Activated CD8-positive, alpha-beta T cell treated with anti-CD3 and anti-CD28 coated beads for 36 hours (primary cell): ENCODE measurements at regions not wholly inside any gene's neighbourhood (a gene's known extent, or its start where the extent isn't known, plus 50 kb on each side); places are given as distances from the start of the nearest gene placed in this dataset.

Source experiments
- ATAC-seq: fragments of 200-7000 bp; cut with Tn5 transposase; one replicate; pipeline ENCODE4 v1.10.0; 2021; ENCODE audit warnings: mild to moderate bottlenecking, moderate library complexity
- CTCF ChIA-PET: fragments of 350-600 bp; sonication (Branson Sonifier 250); formaldehyde crosslinking; loops from one replicate; lab custom pipeline; 2021; ENCODE audit warnings: antibody characterized with exemption; lab: Charles Lee
- POLR2A ChIA-PET: fragments of 350-600 bp; sonication (Branson Sonifier 250); formaldehyde crosslinking; loops from one replicate; lab custom pipeline; 2021; ENCODE audit warnings: antibody characterized with exemption; lab: Charles Lee
- DNase-seq: peaks from one replicate; pipeline ENCODE4 v3.0.0-alpha.2; 2020
- H3K27ac Mint-ChIP-seq: one replicate; pipeline ENCODE4 v1.8.0; 2021; ENCODE audit warnings: mild to moderate bottlenecking, mixed read lengths
- H3K27me3 Mint-ChIP-seq: one replicate; pipeline ENCODE4 v1.8.0; 2021; ENCODE audit warnings: mixed read lengths
- H3K36me3 Mint-ChIP-seq: one replicate; pipeline ENCODE4 v1.8.0; 2021; ENCODE audit warnings: low read depth, mixed read lengths
- H3K4me1 Mint-ChIP-seq: one replicate; pipeline ENCODE4 v1.8.0; 2021; ENCODE audit warnings: low read depth, mixed read lengths
- H3K4me3 Mint-ChIP-seq: one replicate; pipeline ENCODE4 v1.8.0; 2021; ENCODE audit warnings: mild to moderate bottlenecking, moderate library complexity, mixed read lengths
- H3K9me3 Mint-ChIP-seq: one replicate; pipeline ENCODE4 v1.8.0; 2021; ENCODE audit warnings: mixed read lengths
- CTCF ChIP-seq: fragments of 200-600 bp; IDR thresholded peaks from one replicate; pipeline ENCODE4 v1.8.0; 2022; ENCODE audit warnings: antibody characterized with exemption, mild to moderate bottlenecking
- intact Hi-C: fragments of 100-400 bp; cut with micrococcal nuclease; formaldehyde crosslinking; loops from one replicate; pipeline ENCODE4 v1.10.0; 2022

- POLR2A ChIA-PET, result no interaction called here
- CTCF ChIA-PET, result no interaction called here
- TF ChIP-seq CTCF, result no peak
- intact Hi-C loops, result no loop called here
- Mint-ChIP-seq H3K27ac (no peak overlapping the region), H3K9me3 (no peaks in the 10 kb centered on the region), H3K36me3 (no peaks in the 10 kb centered on the region), H3K4me3 (no peak overlapping the region), H3K27me3 (no peaks in the 10 kb centered on the region), H3K4me1 (no peaks in the 10 kb centered on the region)
- ATAC-seq, result no peak
- DNase-seq, result no peak
Observed at GRCh38 chr4:148787831-148788477, 345.7 kb upstream of the NR3C2 start.

GRCh38 chr4:148787285-148787684, 345.1 kb upstream of the NR3C2 start:
- CTCF ChIA-PET, result no interaction called here
- Mint-ChIP-seq H3K4me3 (no peak overlapping the region), H3K27me3 (no peaks in the 10 kb centered on the region), H3K27ac (no peak overlapping the region), H3K36me3 (no peaks in the 10 kb centered on the region), H3K9me3 (no peaks in the 10 kb centered on the region), H3K4me1 (no peaks in the 10 kb centered on the region)
- DNase-seq, result no peak
- intact Hi-C loops, result no loop called here
- POLR2A ChIA-PET, result no interaction called here
- no peak for TF ChIP-seq CTCF
- no peak for ATAC-seq

GRCh38 chr4:148786699-148787098, 344.5 kb upstream of the NR3C2 start:
- H3K27me3 Mint-ChIP-seq, result no peaks in the 10 kb centered on the region
- TF ChIP-seq CTCF, result no peak
- no peaks in the 10 kb centered on the region for H3K9me3 Mint-ChIP-seq
- H3K4me3 Mint-ChIP-seq, result no peak overlapping the region
- H3K4me1 Mint-ChIP-seq, result no peaks in the 10 kb centered on the region
- ATAC-seq, result no peak
- DNase-seq, result no peak
- H3K36me3 Mint-ChIP-seq, result no peaks in the 10 kb centered on the region
- ChIA-PET POLR2A (no interaction called here), CTCF (no interaction called here)
- intact Hi-C loops, result no loop called here
- H3K27ac Mint-ChIP-seq, result no peak overlapping the region

- POLR2A ChIA-PET, result no interaction called here
- ATAC-seq, result no peak
- no peak for TF ChIP-seq CTCF
- CTCF ChIA-PET, result no interaction called here
- no peaks in the 10 kb centered on the region for H3K27me3 Mint-ChIP-seq
- H3K4me1 Mint-ChIP-seq, result no peaks in the 10 kb centered on the region
- no peak for DNase-seq
- no peak overlapping the region for H3K4me3 Mint-ChIP-seq
- H3K27ac Mint-ChIP-seq, result no peak overlapping the region
- intact Hi-C loops, result no loop called here
- no peaks in the 10 kb centered on the region for H3K9me3 Mint-ChIP-seq
- H3K36me3 Mint-ChIP-seq, result no peaks in the 10 kb centered on the region
Observed at GRCh38 chr4:148782284-148782683, 340.1 kb upstream of the NR3C2 start.

GRCh38 chr4:148780426-148781005, 338.3 kb upstream of the NR3C2 start:
- Mint-ChIP-seq H3K27me3 (no peaks in the 10 kb centered on the region), H3K4me1 (no peaks in the 10 kb centered on the region), H3K27ac (no peak overlapping the region), H3K4me3 (no peak overlapping the region), H3K9me3 (no peaks in the 10 kb centered on the region), H3K36me3 (no peaks in the 10 kb centered on the region)
- ChIA-PET CTCF (no interaction called here), POLR2A (no interaction called here)
- TF ChIP-seq CTCF, result no peak
- intact Hi-C loops, result no loop called here
- ATAC-seq, result no peak
- DNase-seq, result no peak
